ENCODE measurements at regions not wholly inside any gene's neighbourhood (a gene's known extent, or its start where the extent isn't known, plus 50 kb on each side); places are given as distances from the start of the nearest gene placed in this dataset.

- no peak for TF ChIP-seq CTCF (IDR thresholded peaks at IDR 0.05)
- no peak for TF ChIP-seq POLR2A (IDR thresholded peaks at IDR 0.05)
Measured at GRCh38 chr20:11323816-11324215, 593.9 kb upstream of the BTBD3 start.

Measured in lower leg skin (tissue), 3 donors.